ENCODE measurements at regions not wholly inside any gene's neighbourhood (a gene's known extent, or its start where the extent isn't known, plus 50 kb on each side); places are given as distances from the start of the nearest gene placed in this dataset.

DNA sequence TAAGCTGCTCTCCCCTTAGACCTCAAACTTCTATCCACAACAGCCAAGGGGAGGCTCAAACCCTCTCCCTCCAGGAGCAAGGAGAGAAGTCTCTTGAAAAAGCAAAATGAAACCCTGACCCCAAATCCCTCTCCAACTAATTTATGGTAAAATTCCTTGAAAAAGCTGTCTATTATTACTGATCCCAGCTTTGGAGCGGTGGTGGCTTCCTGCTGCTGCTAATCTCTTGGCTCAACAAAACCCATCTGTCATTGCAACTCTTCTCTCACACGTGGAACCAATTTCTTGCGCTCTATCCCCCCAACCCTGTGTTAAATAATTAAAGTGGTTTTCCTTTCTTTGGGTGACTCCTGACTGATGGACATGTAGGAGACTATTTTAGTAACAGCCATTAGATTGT, 64.1 kb upstream of the OXGR1 start:
- TF ChIP-seq, protein P1, sequence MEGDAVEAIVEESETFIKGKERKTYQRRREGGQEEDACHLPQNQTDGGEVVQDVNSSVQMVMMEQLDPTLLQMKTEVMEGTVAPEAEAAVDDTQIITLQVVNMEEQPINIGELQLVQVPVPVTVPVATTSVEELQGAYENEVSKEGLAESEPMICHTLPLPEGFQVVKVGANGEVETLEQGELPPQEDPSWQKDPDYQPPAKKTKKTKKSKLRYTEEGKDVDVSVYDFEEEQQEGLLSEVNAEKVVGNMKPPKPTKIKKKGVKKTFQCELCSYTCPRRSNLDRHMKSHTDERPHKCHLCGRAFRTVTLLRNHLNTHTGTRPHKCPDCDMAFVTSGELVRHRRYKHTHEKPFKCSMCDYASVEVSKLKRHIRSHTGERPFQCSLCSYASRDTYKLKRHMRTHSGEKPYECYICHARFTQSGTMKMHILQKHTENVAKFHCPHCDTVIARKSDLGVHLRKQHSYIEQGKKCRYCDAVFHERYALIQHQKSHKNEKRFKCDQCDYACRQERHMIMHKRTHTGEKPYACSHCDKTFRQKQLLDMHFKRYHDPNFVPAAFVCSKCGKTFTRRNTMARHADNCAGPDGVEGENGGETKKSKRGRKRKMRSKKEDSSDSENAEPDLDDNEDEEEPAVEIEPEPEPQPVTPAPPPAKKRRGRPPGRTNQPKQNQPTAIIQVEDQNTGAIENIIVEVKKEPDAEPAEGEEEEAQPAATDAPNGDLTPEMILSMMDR (conservative IDR thresholded peaks at IDR 0.05 in 1 of 2, IDR thresholded peaks at IDR 0.05 in 1 of 2; ENCODE audit: low read depth in 1 of 2, low read length in 2 of 2) = no peak
- no peak for TF ChIP-seq EZH2 (IDR thresholded peaks at IDR 0.05; ENCODE audit: low read length, missing control alignments)

Measured in fibroblast of lung (primary cell).